Endothelial cell of umbilical vein (primary cell): ENCODE measurements at regions not wholly inside any gene's neighbourhood (a gene's known extent, or its start where the extent isn't known, plus 50 kb on each side); places are given as distances from the start of the nearest gene placed in this dataset.

Experiments
- BruUV-seq: library from RNA; stranded (reverse); fragments of 400-500 nt; replicated peaks from 2 replicates; lab custom pipeline; 2021; lab: Mats Ljungman, UMichigan
- CTCF ChIA-PET: fragments of 300-600, 350-600 bp; sonication (Branson Sonifier 250); formaldehyde crosslinking; loops from one replicate; lab custom pipeline; 2021; ENCODE audit warnings: antibody characterized with exemption, inconsistent platforms; lab: Charles Lee
- POLR2A ChIA-PET: fragments of 300-600, 350-600 bp; sonication (Branson Sonifier 250); formaldehyde crosslinking; loops from one replicate; lab custom pipeline; 2021; ENCODE audit warnings: antibody characterized with exemption, inconsistent platforms; lab: Charles Lee
- DNase-seq: peaks from one replicate; pipeline ENCODE4 v3.0.0-alpha.2; 2011; ENCODE audit warnings: low read depth, low spot score
- FAIRE-seq: peaks from 2 replicates; lab custom pipeline; 2011; peaks lifted over from hg19 to GRCh38; lab: Jason Lieb, UNC
- H2AFZ ChIP-seq: 2 replicates; pipeline ENCODE4 v1.6.0; 2012; ENCODE audit warnings: low read depth, low read length, control low read depth, inconsistent platforms
- H3K27ac ChIP-seq: 2 replicates; pipeline ENCODE4 v1.5.1; 2011; ENCODE audit warnings: low read depth, mild to moderate bottlenecking, control low read depth, low read length, moderate library complexity; ENCODE audit not compliant: insufficient read depth
- H3K27me3 ChIP-seq, 2 experiments: 2 replicates each; pipeline versions ENCODE4 v1.6.0 to v1.6.1; 2011; ENCODE audit warnings: low read length in 2 of 2, mixed read lengths in 1 of 2; ENCODE audit not compliant: control insufficient read depth in 2 of 2, insufficient read depth in 2 of 2
- H3K36me3 ChIP-seq, 2 experiments: 2 replicates in 1 of 2; 3 replicates in 1 of 2; pipeline ENCODE4 v1.5.1; 2011; ENCODE audit warnings: low read length in 2 of 2, mild to moderate bottlenecking in 1 of 2, moderate library complexity in 1 of 2; ENCODE audit not compliant: control insufficient read depth in 2 of 2, insufficient read depth in 2 of 2; ENCODE audit errors: extremely low read depth in 1 of 2
- H3K4me1 ChIP-seq: 3 replicates; pipeline ENCODE4 v1.5.1; 2011; ENCODE audit warnings: mild to moderate bottlenecking, low read length; ENCODE audit not compliant: control insufficient read depth, insufficient read depth; ENCODE audit errors: extremely low read depth
- H3K4me2 ChIP-seq: 2 replicates; pipeline ENCODE4 v1.6.1; 2011; ENCODE audit warnings: low read length, control low read depth, mixed read lengths; ENCODE audit not compliant: insufficient read depth
- H3K4me3 ChIP-seq, 3 experiments: fragments of 200-600 bp in 1 of 3; sonication (generic), shearing (Covaris generic) in 1 of 3; replicated peaks in 1 of 3; 2 replicates each; pipeline ENCODE4 v1.5.1; 2011 to 2016; ENCODE audit warnings: control low read depth in 3 of 3, low read length in 3 of 3, mild to moderate bottlenecking in 2 of 3, inconsistent platforms in 1 of 3, low read depth in 1 of 3, moderate library complexity in 1 of 3; ENCODE audit not compliant: insufficient read depth in 1 of 3
- H3K79me2 ChIP-seq: 2 replicates; pipeline ENCODE4 v1.6.0; 2012; ENCODE audit warnings: low read length, inconsistent platforms; ENCODE audit not compliant: control insufficient read depth, insufficient read depth
- H3K9ac ChIP-seq: replicated peaks from 2 replicates; pipeline ENCODE3; 2011; ENCODE audit warnings: low read length, control low read depth; ENCODE audit not compliant: insufficient read depth; ENCODE audit errors: extremely low read depth
- H3K9me1 ChIP-seq: replicated peaks from 3 replicates; pipeline ENCODE4 v1.6.0; 2011; ENCODE audit warnings: mild to moderate bottlenecking, low read length; ENCODE audit not compliant: control insufficient read depth, insufficient read depth; ENCODE audit errors: extremely low read depth
- H3K9me3 ChIP-seq: replicated peaks from 2 replicates; pipeline ENCODE4 v1.5.1; 2012; ENCODE audit warnings: low read length, inconsistent platforms; ENCODE audit not compliant: control insufficient read depth, insufficient read depth
- H4K20me1 ChIP-seq: replicated peaks from 2 replicates; pipeline ENCODE3; 2011; ENCODE audit warnings: mild to moderate bottlenecking, low read length; ENCODE audit not compliant: control insufficient read depth, insufficient read depth; ENCODE audit errors: extremely low read depth
- CTCF ChIP-seq, 2 donors: IDR thresholded peaks; 1 replicate in 1 of 2; 2 replicates in 1 of 2; pipeline ENCODE4 v1.5.1; 2011; ENCODE audit warnings: low read length in 2 of 2, mild to moderate bottlenecking in 2 of 2, moderate library complexity in 2 of 2, control low read depth in 1 of 2, inconsistent platforms in 1 of 2, low read depth in 1 of 2; ENCODE audit not compliant: insufficient read depth in 1 of 2; ENCODE audit errors: extremely low read depth in 1 of 2
- EZH2 ChIP-seq: IDR thresholded peaks from 2 replicates; pipeline ENCODE4 v1.6.1; 2012; ENCODE audit warnings: borderline replicate concordance, low read depth, mild to moderate bottlenecking, moderate library complexity, low read length, inconsistent platforms; ENCODE audit not compliant: severe bottlenecking
- FOS ChIP-seq: IDR thresholded peaks from 2 replicates; pipeline ENCODE4 v1.6.1; 2011; ENCODE audit warnings: mild to moderate bottlenecking, low read length, moderate library complexity, borderline replicate concordance; ENCODE audit not compliant: insufficient read depth
- GATA2 ChIP-seq: IDR thresholded peaks from 2 replicates; pipeline ENCODE4 v1.7.0; 2011; ENCODE audit warnings: low read depth, mild to moderate bottlenecking, moderate library complexity, mixed read lengths, low read length; ENCODE audit not compliant: insufficient read length, insufficient read depth
- JUN ChIP-seq: IDR thresholded peaks from 2 replicates; pipeline ENCODE4 v1.6.1; 2011; ENCODE audit warnings: borderline replicate concordance, low read depth; ENCODE audit not compliant: insufficient read length, insufficient read depth
- MYC ChIP-seq: IDR thresholded peaks from one replicate; pipeline ENCODE4 v1.6.1; 2011; ENCODE audit warnings: mild to moderate bottlenecking, low read depth, low read length
- POLR2A ChIP-seq: IDR thresholded peaks from 2 replicates; pipeline ENCODE4 v1.6.1; 2012; ENCODE audit warnings: low read depth, mild to moderate bottlenecking, control low read depth, low read length
- POLR2AphosphoS5 ChIP-seq: IDR thresholded peaks from 2 replicates; pipeline ENCODE4 v1.6.1; 2012; ENCODE audit warnings: low read depth, mild to moderate bottlenecking, control low read depth, low read length, moderate library complexity; ENCODE audit not compliant: insufficient read depth
- dilution Hi-C: fragments of 300-500 bp; cut with MboI; formaldehyde crosslinking; loops from one replicate; pipeline ENCODE4 v1.15.0; 2019; ENCODE audit warnings: low sequenced_read_pairs; ENCODE audit not compliant: extremely low pct_ligation_motif_present
- intact Hi-C: fragments of 100-400 bp; cut with micrococcal nuclease; formaldehyde crosslinking; loops from one replicate; pipeline ENCODE4 v1.10.0; 2022
- TF ChIP-seq, protein P1 (sequence below): IDR thresholded peaks from 2 replicates; pipeline ENCODE4 v1.6.1; 2011; ENCODE audit not compliant: insufficient read depth, insufficient read length

- no peak for FAIRE-seq
Measured at GRCh38 chr10:78547397-78547796, 513.7 kb downstream of the RPS24 start.

DNA sequence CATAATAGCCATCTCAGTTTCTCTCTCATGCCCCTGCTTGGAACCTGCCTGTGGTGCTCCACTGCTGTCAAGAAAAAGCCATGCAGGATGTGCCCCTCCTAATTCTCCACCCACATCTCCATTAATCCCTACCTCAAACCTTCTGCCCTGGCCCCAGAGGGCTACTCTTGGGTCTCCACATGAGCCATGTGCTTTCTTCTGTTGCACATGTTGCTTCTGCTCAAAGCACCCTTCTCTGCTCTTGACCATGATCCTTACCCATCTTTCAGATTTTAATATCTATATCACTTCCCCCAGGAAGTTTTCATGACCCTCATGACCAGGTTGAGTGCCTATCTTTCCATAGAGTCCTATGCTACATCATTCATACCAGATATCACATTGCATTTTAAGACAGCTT is 514.2 kb downstream of the RPS24 start:
- no peak overlapping the region for H3K4me3 ChIP-seq
- H3K9ac ChIP-seq, result no peak overlapping the region
- no peaks in the 10 kb centered on the region for H3K79me2 ChIP-seq
- no peak for TF ChIP-seq POLR2A
- TF ChIP-seq FOS, result no peak
- TF ChIP-seq GATA2, result no peak
- no peak for TF ChIP-seq JUN
- TF ChIP-seq MYC, result no peak
- TF ChIP-seq, protein P1, sequence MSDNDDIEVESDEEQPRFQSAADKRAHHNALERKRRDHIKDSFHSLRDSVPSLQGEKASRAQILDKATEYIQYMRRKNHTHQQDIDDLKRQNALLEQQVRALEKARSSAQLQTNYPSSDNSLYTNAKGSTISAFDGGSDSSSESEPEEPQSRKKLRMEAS, result no peak
- no peak for TF ChIP-seq POLR2AphosphoS5
- TF ChIP-seq EZH2, result no peak
- TF ChIP-seq CTCF (IDR thresholded peaks at IDR 0.05; ENCODE audit: extremely low read depth in 1 of 2, insufficient read depth in 1 of 2, low read depth in 1 of 2, low read length in 2 of 2), result no peak
- FAIRE-seq (no peak), DNase-seq (no peak)
- H3K4me1 ChIP-seq, result no peaks in the 10 kb centered on the region
- no TSS peak for BruUV-seq
- H2AFZ ChIP-seq, result no peak overlapping the region
- H4K20me1 ChIP-seq, result no peaks in the 10 kb centered on the region
- H3K27me3 ChIP-seq, result peaks cover 13 to 15% of the 10 kb centered on the region in 2 experiments
- dilution Hi-C loops, result no loop called here
- H3K4me2 ChIP-seq, result no peak overlapping the region
- H3K27ac ChIP-seq, result no peak overlapping the region
- H3K36me3 ChIP-seq, result no peaks in the 10 kb centered on the region
- H3K9me3 ChIP-seq, result no peaks in the 10 kb centered on the region
- H3K9me1 ChIP-seq, result no peaks in the 10 kb centered on the region
- intact Hi-C loops, result no loop called here
- POLR2A ChIA-PET, result no interaction called here
- CTCF ChIA-PET, result no interaction called here

More at GRCh38 chr10:78547397-78547796, 513.7 kb downstream of the RPS24 start:
- intact Hi-C loops (no loop called here), dilution Hi-C loops (no loop called here)
- Histone ChIP-seq H3K79me2 (no peaks in the 10 kb centered on the region), H3K9me3 (no peaks in the 10 kb centered on the region), H3K4me3 (no peak overlapping the region), H3K27ac (no peak overlapping the region), H3K9ac (no peak overlapping the region), H4K20me1 (no peaks in the 10 kb centered on the region), H3K4me2 (no peak overlapping the region), H3K9me1 (no peaks in the 10 kb centered on the region), H3K4me1 (no peaks in the 10 kb centered on the region), H3K27me3 (peaks cover 13 to 15% of the 10 kb centered on the region in 2 experiments), H2AFZ (no peak overlapping the region), H3K36me3 (no peaks in the 10 kb centered on the region)
- CTCF ChIA-PET, result no interaction called here
- TF ChIP-seq POLR2A, result no peak
- POLR2A ChIA-PET, result no interaction called here
- no peak for DNase-seq
- BruUV-seq, result no TSS peak
